Choroid plexus epithelial cell (primary cell): ENCODE measurements at regions not wholly inside any gene's neighbourhood (a gene's known extent, or its start where the extent isn't known, plus 50 kb on each side); places are given as distances from the start of the nearest gene placed in this dataset.

Source experiments
- DNase-seq: peaks from one replicate; pipeline ENCODE4 v3.0.0-alpha.2; 2010; ENCODE audit warnings: low read depth
- H3K4me3 ChIP-seq: 2 replicates; pipeline ENCODE4 v1.5.1; 2011; ENCODE audit warnings: low read depth, mild to moderate bottlenecking, control low read depth, low read length, moderate library complexity
- CTCF ChIP-seq: conservative IDR thresholded peaks from 2 replicates; pipeline ENCODE4 v1.5.1; 2011; ENCODE audit warnings: low read depth, mild to moderate bottlenecking, control low read depth, inconsistent platforms, low read length, moderate library complexity

GRCh38 chr10:47209466-47209865, 90.5 kb upstream of the GDF10 start:
- no peak for TF ChIP-seq CTCF
- DNase-seq: no peak
- no peak overlapping the region for H3K4me3 ChIP-seq

- TF ChIP-seq CTCF: no peak
- DNase-seq: peak; percentile 10
- no peak overlapping the region for H3K4me3 ChIP-seq
Measured at GRCh38 chr10:47214520-47214919, 85.5 kb upstream of the GDF10 start.

- no peak overlapping the region for H3K4me3 ChIP-seq
- DNase-seq: no peak
- no peak for TF ChIP-seq CTCF
Measured at GRCh38 chr10:47217113-47217512, 82.9 kb upstream of the GDF10 start.

GRCh38 chr10:47218803-47219202, 81.2 kb upstream of the GDF10 start:
- DNase-seq: no peak
- no peak for TF ChIP-seq CTCF

GRCh38 chr10:47222461-47222860, 77.5 kb upstream of the GDF10 start:
- TF ChIP-seq CTCF: no peak
- H3K4me3 ChIP-seq: no peak overlapping the region
- DNase-seq: no peak

More at GRCh38 chr10:47218803-47219202, 81.2 kb upstream of the GDF10 start:
- no peak overlapping the region for H3K4me3 ChIP-seq

GRCh38 chr10:47223236-47223635, 76.8 kb upstream of the GDF10 start:
- H3K4me3 ChIP-seq: no peak overlapping the region
- no peak for TF ChIP-seq CTCF
- DNase-seq: no peak

- no peak for TF ChIP-seq CTCF
Measured at GRCh38 chr10:47224546-47225218, 75.3 kb upstream of the GDF10 start.

More at GRCh38 chr10:47224546-47225218, 75.3 kb upstream of the GDF10 start:
- no peak for DNase-seq
- H3K4me3 ChIP-seq: no peak overlapping the region
